ENCODE measurements at regions not wholly inside any gene's neighbourhood (a gene's known extent, or its start where the extent isn't known, plus 50 kb on each side); places are given as distances from the start of the nearest gene placed in this dataset.

DNA sequence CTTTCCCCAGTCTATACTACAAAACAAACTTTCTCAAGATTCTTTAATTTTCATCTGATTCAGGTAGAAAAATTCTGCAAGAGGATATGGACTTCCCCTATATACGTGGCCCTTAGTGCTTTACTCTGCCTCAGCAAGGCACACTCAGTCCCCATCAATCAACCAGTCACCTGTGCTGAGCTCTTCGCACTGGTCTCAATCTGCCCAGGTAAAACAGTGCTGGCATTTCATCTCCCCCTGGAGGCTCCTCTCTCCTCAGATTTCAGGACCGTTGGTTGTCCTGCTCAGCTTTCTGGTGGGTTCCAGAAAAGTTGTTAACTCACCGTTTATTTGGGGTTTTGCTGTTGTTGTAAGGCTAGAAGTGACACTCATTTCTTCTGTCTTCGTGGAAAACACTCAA lies 518.1 kb downstream of the TRIML1 start:
- Histone ChIP-seq H3K9me3 (peaks cover 0 to 8% of the 10 kb centered on the region in 2 donors), H3K4me1 (no peaks in the 10 kb centered on the region), H3K27me3 (no peaks in the 10 kb centered on the region), H3K36me3 (no peaks in the 10 kb centered on the region), H3K27ac (no peak overlapping the region), H3K4me3 (no peak overlapping the region)
- intact Hi-C loops (cut with DNase I; ENCODE audit: low total_unique reads): no loop called here
- DNase-seq (ENCODE audit: low spot score in 2 of 2): no peak
- TF ChIP-seq POLR2A (IDR thresholded peaks at IDR 0.05): no peak
- TF ChIP-seq, protein P1, sequence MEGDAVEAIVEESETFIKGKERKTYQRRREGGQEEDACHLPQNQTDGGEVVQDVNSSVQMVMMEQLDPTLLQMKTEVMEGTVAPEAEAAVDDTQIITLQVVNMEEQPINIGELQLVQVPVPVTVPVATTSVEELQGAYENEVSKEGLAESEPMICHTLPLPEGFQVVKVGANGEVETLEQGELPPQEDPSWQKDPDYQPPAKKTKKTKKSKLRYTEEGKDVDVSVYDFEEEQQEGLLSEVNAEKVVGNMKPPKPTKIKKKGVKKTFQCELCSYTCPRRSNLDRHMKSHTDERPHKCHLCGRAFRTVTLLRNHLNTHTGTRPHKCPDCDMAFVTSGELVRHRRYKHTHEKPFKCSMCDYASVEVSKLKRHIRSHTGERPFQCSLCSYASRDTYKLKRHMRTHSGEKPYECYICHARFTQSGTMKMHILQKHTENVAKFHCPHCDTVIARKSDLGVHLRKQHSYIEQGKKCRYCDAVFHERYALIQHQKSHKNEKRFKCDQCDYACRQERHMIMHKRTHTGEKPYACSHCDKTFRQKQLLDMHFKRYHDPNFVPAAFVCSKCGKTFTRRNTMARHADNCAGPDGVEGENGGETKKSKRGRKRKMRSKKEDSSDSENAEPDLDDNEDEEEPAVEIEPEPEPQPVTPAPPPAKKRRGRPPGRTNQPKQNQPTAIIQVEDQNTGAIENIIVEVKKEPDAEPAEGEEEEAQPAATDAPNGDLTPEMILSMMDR (IDR thresholded peaks at IDR 0.05): no peak
- no peak for TF ChIP-seq POLR2AphosphoS5 (IDR thresholded peaks at IDR 0.05)

DNA sequence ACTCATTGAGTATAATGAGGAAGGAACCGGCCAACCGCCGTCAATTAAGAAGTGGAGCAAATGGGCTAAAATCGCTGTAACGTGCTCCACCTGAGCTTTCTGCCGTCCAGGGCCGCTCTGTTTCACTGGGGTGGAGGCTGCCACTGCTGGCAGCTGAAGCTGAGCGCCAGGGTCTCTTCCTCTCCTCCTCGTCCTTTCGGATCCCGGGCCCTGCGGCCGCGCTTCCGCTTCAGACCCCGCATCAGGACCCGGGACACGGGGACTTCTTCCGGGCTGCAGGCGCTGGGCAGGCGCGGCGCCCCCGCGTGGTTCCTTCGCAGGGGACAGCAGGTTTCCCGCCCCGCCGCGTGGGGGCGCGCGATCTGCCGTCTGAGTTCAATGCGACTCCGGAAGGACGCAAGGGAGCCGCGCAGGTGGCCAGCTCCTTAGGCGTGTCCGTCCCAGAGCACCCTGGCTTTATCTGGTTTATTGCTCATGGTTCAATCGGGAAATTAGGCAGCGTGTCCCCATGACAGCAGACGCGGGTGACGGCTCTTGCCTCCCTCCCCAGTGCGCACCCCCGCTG lies 519.8 kb downstream of the TRIML1 start:
- Histone ChIP-seq H3K27ac (no peak overlapping the region), H3K4me3 (no peak overlapping the region), H3K27me3 (no peaks in the 10 kb centered on the region), H3K4me1 (no peaks in the 10 kb centered on the region), H3K36me3 (no peaks in the 10 kb centered on the region), H3K9me3 (peaks cover 0 to 8% of the 10 kb centered on the region in 2 donors)
- intact Hi-C loops (cut with DNase I; ENCODE audit: low total_unique reads): no loop called here
- TF ChIP-seq, protein P1 (IDR thresholded peaks at IDR 0.05): no peak
- TF ChIP-seq POLR2A (IDR thresholded peaks at IDR 0.05): no peak
- no peak for TF ChIP-seq POLR2AphosphoS5 (IDR thresholded peaks at IDR 0.05)
- DNase-seq (ENCODE audit: low spot score in 2 of 2): no peak

DNA sequence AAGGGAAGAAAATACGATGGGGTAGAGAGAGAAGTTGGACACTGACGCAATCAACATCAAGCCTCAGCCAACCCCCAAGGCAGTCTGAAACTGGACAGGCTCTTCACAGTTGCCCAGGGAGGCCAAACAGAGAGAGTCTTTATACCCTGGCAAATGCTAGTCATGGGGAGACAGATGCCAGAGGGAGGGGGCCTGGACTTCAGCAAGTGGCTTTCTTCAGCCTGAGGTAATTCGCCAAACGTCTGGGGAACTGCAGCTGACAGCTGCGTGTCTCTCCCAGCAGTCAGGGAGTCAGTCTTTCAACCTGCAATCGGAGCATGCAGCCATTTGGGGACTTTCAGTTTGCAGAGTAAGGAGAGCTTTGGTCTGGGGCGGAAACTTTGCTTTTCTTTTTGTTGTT lies 521.6 kb downstream of the TRIML1 start:
- no peaks in the 10 kb centered on the region for H3K27me3 ChIP-seq
- intact Hi-C loops (cut with DNase I; ENCODE audit: low total_unique reads): no loop called here
- no peaks in the 10 kb centered on the region for H3K36me3 ChIP-seq
- H3K27ac ChIP-seq: no peak overlapping the region
- no peak for DNase-seq (ENCODE audit: low spot score in 2 of 2)
- TF ChIP-seq POLR2AphosphoS5 (IDR thresholded peaks at IDR 0.05): no peak
- TF ChIP-seq, protein P1 (IDR thresholded peaks at IDR 0.05): no peak
- H3K4me3 ChIP-seq: no peak overlapping the region
- no peaks in the 10 kb centered on the region for H3K4me1 ChIP-seq
- H3K9me3 ChIP-seq: peaks cover 0 to 8% of the 10 kb centered on the region in 2 donors

DNA sequence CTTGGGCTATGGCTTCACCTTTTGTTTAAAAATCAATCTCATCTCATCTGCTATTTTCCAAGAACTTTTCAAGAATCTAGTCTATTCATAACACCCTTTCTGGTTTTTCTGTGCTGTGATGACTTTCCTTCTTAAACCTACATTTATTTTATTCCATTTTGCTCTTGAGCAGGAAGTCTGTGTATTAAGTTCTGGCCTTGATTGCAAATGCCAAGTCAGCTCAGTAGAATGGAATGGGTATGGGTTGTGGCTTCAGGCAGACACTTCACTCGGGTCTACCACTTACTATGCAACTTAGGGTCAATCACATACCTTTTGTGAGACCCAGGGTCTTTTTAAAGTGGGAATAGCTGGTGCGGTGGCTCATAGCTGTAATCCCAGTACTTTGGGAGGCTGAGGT lies 522.3 kb downstream of the TRIML1 start:
- Histone ChIP-seq H3K27me3 (no peaks in the 10 kb centered on the region), H3K27ac (no peak overlapping the region), H3K4me3 (no peak overlapping the region), H3K36me3 (no peaks in the 10 kb centered on the region), H3K4me1 (no peaks in the 10 kb centered on the region), H3K9me3 (peaks cover 0 to 8% of the 10 kb centered on the region in 2 donors)
- no peak for TF ChIP-seq POLR2AphosphoS5 (IDR thresholded peaks at IDR 0.05)
- no peak for TF ChIP-seq POLR2A (IDR thresholded peaks at IDR 0.05)
- TF ChIP-seq, protein P1 (IDR thresholded peaks at IDR 0.05): no peak
- no peak for DNase-seq (ENCODE audit: low spot score in 2 of 2)
- intact Hi-C loops (cut with DNase I; ENCODE audit: low total_unique reads): no loop called here

DNA sequence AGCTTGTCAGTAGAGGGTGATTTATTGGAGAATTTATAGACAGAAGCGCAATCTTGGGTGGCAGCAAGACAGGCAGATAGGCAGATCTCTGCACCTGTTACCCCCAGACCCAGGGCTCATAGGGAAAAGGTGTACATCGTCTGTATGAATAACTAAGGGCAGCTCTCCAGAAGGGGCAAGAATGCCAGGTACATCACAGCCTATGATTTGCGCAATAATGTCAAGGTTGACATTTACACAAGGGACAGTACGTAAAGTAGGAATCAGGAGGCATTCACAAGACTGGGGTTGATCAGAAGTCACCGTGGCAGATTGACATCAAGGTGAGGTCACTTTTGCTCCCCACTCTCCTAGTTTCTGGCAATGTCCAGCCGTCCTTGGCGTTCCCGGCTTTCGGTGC lies 524.1 kb downstream of the TRIML1 start:
- intact Hi-C loops (cut with DNase I; ENCODE audit: low total_unique reads): no loop called here
- H3K9me3 ChIP-seq: peaks cover 0 to 8% of the 10 kb centered on the region in 2 donors
- H3K27me3 ChIP-seq: no peaks in the 10 kb centered on the region
- no peak overlapping the region for H3K27ac ChIP-seq
- no peaks in the 10 kb centered on the region for H3K4me1 ChIP-seq
- no peak for TF ChIP-seq POLR2AphosphoS5 (IDR thresholded peaks at IDR 0.05)
- TF ChIP-seq, protein P1 (IDR thresholded peaks at IDR 0.05): no peak
- no peak for TF ChIP-seq POLR2A (IDR thresholded peaks at IDR 0.05)
- no peaks in the 10 kb centered on the region for H3K36me3 ChIP-seq
- no peak overlapping the region for H3K4me3 ChIP-seq
- DNase-seq (ENCODE audit: low spot score in 2 of 2): no peak
